ENCODE measurements at regions not wholly inside any gene's neighbourhood (a gene's known extent, or its start where the extent isn't known, plus 50 kb on each side); places are given as distances from the start of the nearest gene placed in this dataset.

GRCh38 chr5:123753180-123753936 is 241.4 kb downstream of the CSNK1G3 start:
- H3K9me3 ChIP-seq (ENCODE audit: control insufficient read depth in 1 of 2, insufficient read depth in 1 of 2, low read depth in 1 of 2, low read length in 2 of 2), result no peaks in the 10 kb centered on the region
- H3K36me3 ChIP-seq (ENCODE audit: control insufficient read depth in 1 of 2, insufficient read depth in 2 of 2, low read length in 2 of 2), result no peaks in the 10 kb centered on the region
- no peak for ATAC-seq
- H3K4me2 ChIP-seq (ENCODE audit: low read length), result no peak overlapping the region
- H4K20me1 ChIP-seq (ENCODE audit: insufficient read depth), result no peaks in the 10 kb centered on the region
- H3K79me2 ChIP-seq (ENCODE audit: insufficient read depth, low read length), result no peaks in the 10 kb centered on the region
- no peak for TF ChIP-seq EZH2 (IDR thresholded peaks at IDR 0.05)
- TF ChIP-seq MAX (IDR thresholded peaks at IDR 0.05), result no peak
- TF ChIP-seq YY1 (IDR thresholded peaks at IDR 0.05; ENCODE audit: extremely low read depth, insufficient replicate concordance, low read depth, low read length), result no peak
- no peak for TF ChIP-seq SRF (IDR thresholded peaks at IDR 0.05; ENCODE audit: low read depth)
- no peak for TF ChIP-seq REST (IDR thresholded peaks at IDR 0.05; ENCODE audit: low read depth)
- H3K27me3 ChIP-seq (ENCODE audit: insufficient read depth, low read length), result no peaks in the 10 kb centered on the region
- DNase-seq (ENCODE audit: low read depth, low spot score), result no peak
- no peak overlapping the region for H3K4me3 ChIP-seq (replicated peaks in 1 of 2; ENCODE audit: low read depth in 1 of 2, low read length in 2 of 2)
- RAD21 ChIA-PET (ENCODE audit: low non-redundant PET in 1 of 2, low total read pairs in 2 of 2, uncharacterized antibody in 2 of 2, unreplicated experiment in 2 of 2), result no interaction called here
- no peaks in the 10 kb centered on the region for H3K4me1 ChIP-seq (ENCODE audit: control insufficient read depth in 1 of 2, insufficient read depth in 2 of 2, low read length in 2 of 2)
- no peak overlapping the region for H3K27ac ChIP-seq (ENCODE audit: low read depth, low read length)
- no peak overlapping the region for H2AFZ ChIP-seq (ENCODE audit: low read depth, low read length, poor library complexity, severe bottlenecking)
- no peaks in the 10 kb centered on the region for H3K9me2 ChIP-seq (ENCODE audit: insufficient read depth)
- CTCF ChIA-PET, result no interaction called here
- intact Hi-C loops (cut with micrococcal nuclease), result no loop called here
- BruUV-seq (replicated peaks), result no TSS peak
- POLR2A ChIA-PET, result no interaction called here
- H3K9ac ChIP-seq (ENCODE audit: low read length), result no peak overlapping the region

Measured in HCT116 (cell line).